ENCODE measurements at regions not wholly inside any gene's neighbourhood (a gene's known extent, or its start where the extent isn't known, plus 50 kb on each side); places are given as distances from the start of the nearest gene placed in this dataset.

DNA sequence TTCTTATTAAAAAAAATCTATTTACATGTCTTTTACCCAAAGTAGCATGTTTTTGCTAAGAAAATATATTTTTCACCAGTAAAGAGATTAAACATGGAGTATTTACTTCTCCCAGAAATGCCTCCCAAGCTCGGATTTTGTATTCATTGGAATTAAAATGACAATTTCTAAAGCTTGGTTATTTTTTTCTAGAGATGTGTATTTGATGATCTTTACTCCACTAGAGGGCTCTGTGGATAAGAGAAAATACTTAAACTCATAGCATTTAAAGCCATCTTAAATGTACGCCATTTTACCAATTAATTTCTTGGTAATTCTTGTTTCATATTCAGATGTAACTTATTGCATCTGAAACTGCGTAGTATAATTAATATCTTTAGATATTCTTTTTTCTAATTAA, 461.4 kb downstream of the GALR1 start (continued):
- TF ChIP-seq SNAPC4 (CRISPR knock-in tag; IDR thresholded peaks at IDR 0.05), result no peak

DNA sequence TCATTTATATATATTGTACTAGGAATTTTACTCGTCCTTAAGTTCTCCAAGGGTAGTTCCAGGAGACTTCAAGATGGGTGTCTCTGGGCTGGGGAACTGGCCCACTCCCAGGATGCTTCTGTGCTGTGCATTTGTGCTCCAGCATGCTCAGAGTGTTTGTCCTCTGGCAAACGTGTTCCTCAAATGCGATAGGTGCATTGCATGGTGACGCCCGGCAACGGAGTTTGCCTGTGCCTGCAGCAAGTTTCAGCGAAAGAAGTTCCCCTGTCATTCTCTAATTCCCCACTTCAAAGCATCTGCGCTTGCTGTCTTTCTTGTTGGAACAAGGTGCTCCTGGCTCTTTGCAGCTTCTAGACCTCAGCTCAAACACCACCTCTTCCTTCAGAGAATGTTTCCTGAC, 465.1 kb downstream of the GALR1 start:
- Histone ChIP-seq H3K4me1 (ENCODE audit: insufficient read depth, low read length) (no peaks in the 10 kb centered on the region), H2AFZ (ENCODE audit: low read length) (no peak overlapping the region), H3K27ac (ENCODE audit: extremely low read length, insufficient read depth, low read length) (no peak overlapping the region), H3K36me3 (replicated peaks in 1 of 2; ENCODE audit: control insufficient read depth in 1 of 2, insufficient read depth in 2 of 2, low read length in 2 of 2) (no peaks in the 10 kb centered on the region), H3K9ac (ENCODE audit: insufficient read depth, low read depth, low read length) (no peak overlapping the region), H3K27me3 (ENCODE audit: control insufficient read depth in 1 of 2, insufficient read depth in 2 of 2, low read length in 2 of 2) (peaks cover 0 to 3% of the 10 kb centered on the region in 2 experiments; a peak in 1 of 5 replicates), H3K79me2 (ENCODE audit: insufficient read depth, low read length) (no peaks in the 10 kb centered on the region), H4K20me1 (ENCODE audit: insufficient read depth, low read length) (no peaks in the 10 kb centered on the region), H3K4me3 (replicated peaks in 1 of 3; ENCODE audit: insufficient read depth in 1 of 3, low read depth in 2 of 3, low read length in 3 of 3) (no peak overlapping the region), H3K9me3 (ENCODE audit: low read length) (no peaks in the 10 kb centered on the region), H3K4me2 (ENCODE audit: low read depth, low read length) (no peak overlapping the region)
- ATAC-seq (no peak), DNase-seq (ENCODE audit: low spot score) (no peak), FAIRE-seq (no peak)
- ChIA-PET CTCF (ENCODE audit: low intra/inter-chr PET ratio, low total read pairs) (no interaction called here), POLR2A (no interaction called here)
- intact Hi-C loops (cut with micrococcal nuclease; ENCODE audit: unreplicated experiment), result no loop called here
- WGBS (ENCODE audit: low lambda C conversion rate), result 51% methylated on average over 3 of the region's 8 CpGs
- BruUV-seq (replicated peaks), result no TSS peak
- TF ChIP-seq ZNF382 (CRISPR knock-in tag; IDR thresholded peaks at IDR 0.05; ENCODE audit: borderline replicate concordance) (no peak), RNF2 (conservative IDR thresholded peaks at IDR 0.05; ENCODE audit: low read depth) (no peak), ZBTB21 (CRISPR knock-in tag; IDR thresholded peaks at IDR 0.05) (no peak), ATAD3A (CRISPR knock-in tag; IDR thresholded peaks at IDR 0.05) (no peak), ZNF280D (CRISPR knock-in tag; IDR thresholded peaks at IDR 0.05) (no peak), EZH2 (conservative IDR thresholded peaks at IDR 0.05; ENCODE audit: low read depth, low read length) (no peak), ZNF605 (CRISPR knock-in tag; IDR thresholded peaks at IDR 0.05) (no peak)
- TF ChIP-seq, protein P1, sequence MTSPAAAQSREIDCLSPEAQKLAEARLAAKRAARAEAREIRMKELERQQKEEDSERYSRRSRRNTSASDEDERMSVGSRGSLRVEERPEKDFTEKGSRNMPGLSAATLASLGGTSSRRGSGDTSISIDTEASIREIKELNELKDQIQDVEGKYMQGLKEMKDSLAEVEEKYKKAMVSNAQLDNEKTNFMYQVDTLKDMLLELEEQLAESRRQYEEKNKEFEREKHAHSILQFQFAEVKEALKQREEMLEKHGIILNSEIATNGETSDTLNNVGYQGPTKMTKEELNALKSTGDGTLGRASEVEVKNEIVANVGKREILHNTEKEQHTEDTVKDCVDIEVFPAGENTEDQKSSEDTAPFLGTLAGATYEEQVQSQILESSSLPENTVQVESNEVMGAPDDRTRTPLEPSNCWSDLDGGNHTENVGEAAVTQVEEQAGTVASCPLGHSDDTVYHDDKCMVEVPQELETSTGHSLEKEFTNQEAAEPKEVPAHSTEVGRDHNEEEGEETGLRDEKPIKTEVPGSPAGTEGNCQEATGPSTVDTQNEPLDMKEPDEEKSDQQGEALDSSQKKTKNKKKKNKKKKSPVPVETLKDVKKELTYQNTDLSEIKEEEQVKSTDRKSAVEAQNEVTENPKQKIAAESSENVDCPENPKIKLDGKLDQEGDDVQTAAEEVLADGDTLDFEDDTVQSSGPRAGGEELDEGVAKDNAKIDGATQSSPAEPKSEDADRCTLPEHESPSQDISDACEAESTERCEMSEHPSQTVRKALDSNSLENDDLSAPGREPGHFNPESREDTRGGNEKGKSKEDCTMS (CRISPR knock-in tag; conservative IDR thresholded peaks at IDR 0.05), result no peak
- in situ Hi-C loops (cut with HindIII; ENCODE audit: extremely low pct_ligation_motif_present, low pct_unique_long_range_greater_than_20kb), result no loop called here

All from HepG2 (cell line).